GM19467 (cell line): ENCODE measurements at regions not wholly inside any gene's neighbourhood (a gene's known extent, or its start where the extent isn't known, plus 50 kb on each side); places are given as distances from the start of the nearest gene placed in this dataset.
"Not testable (repeated sequence)": the region's sequence is repeated elsewhere in the genome, so short reads cannot be mapped to it uniquely, and the experiment has no call there.

ENCODE experiments used
- ATAC-seq: cut with Tn5 transposase; IDR thresholded peaks from one replicate; pipeline ENCODE4 v1.9.1; 2021; ENCODE audit warnings: mild to moderate bottlenecking, moderate library complexity; ENCODE audit not compliant: unreplicated experiment

- ATAC-seq, result no peak
These were observed 595.1 kb upstream of the ZP4 start for GRCh38 chr1:238485912-238486209.

GRCh38 chr1:238485057-238485911, 594.6 kb upstream of the ZP4 start:
- ATAC-seq, result no peak

GRCh38 chr1:238484121-238484520, 593.4 kb upstream of the ZP4 start:
- no peak for ATAC-seq

GRCh38 chr1:238476841-238477240, 586.1 kb upstream of the ZP4 start:
- no peak for ATAC-seq

GRCh38 chr1:238475712-238476111, 585.0 kb upstream of the ZP4 start:
- no peak for ATAC-seq

- ATAC-seq, result no peak
These were observed 583.5 kb upstream of the ZP4 start for GRCh38 chr1:238474263-238474662.

- ATAC-seq, result no peak
These were observed 578.5 kb upstream of the ZP4 start for GRCh38 chr1:238469146-238469631.

GRCh38 chr1:238468068-238468467, 577.3 kb upstream of the ZP4 start:
- ATAC-seq, result no peak

GRCh38 chr1:238466459-238466858, 575.7 kb upstream of the ZP4 start:
- no peak for ATAC-seq

GRCh38 chr1:238465449-238465848, 574.7 kb upstream of the ZP4 start:
- ATAC-seq, result no peak

GRCh38 chr1:238458899-238459298, 568.2 kb upstream of the ZP4 start:
- no peak for ATAC-seq

GRCh38 chr1:238457610-238458009, 566.9 kb upstream of the ZP4 start:
- no peak for ATAC-seq

- no peak for ATAC-seq
These were observed 561.1 kb upstream of the ZP4 start for GRCh38 chr1:238451781-238452310.

- ATAC-seq, result no peak
These were observed 560.3 kb upstream of the ZP4 start for GRCh38 chr1:238450976-238451375.

GRCh38 chr1:238443687-238444086, 553.0 kb upstream of the ZP4 start:
- no peak for ATAC-seq

GRCh38 chr1:238439511-238439910, 548.8 kb upstream of the ZP4 start:
- ATAC-seq, result no peak

- no peak for ATAC-seq
These were observed 547.9 kb upstream of the ZP4 start for GRCh38 chr1:238438311-238439270.

GRCh38 chr1:238429703-238430102, 539.0 kb upstream of the ZP4 start:
- not testable (repeated sequence) for ATAC-seq

GRCh38 chr1:238419209-238419608, 528.5 kb upstream of the ZP4 start:
- ATAC-seq, result no peak

- ATAC-seq, result no peak
These were observed 519.2 kb upstream of the ZP4 start for GRCh38 chr1:238409932-238410331.

GRCh38 chr1:238409191-238409850, 518.6 kb upstream of the ZP4 start:
- no peak for ATAC-seq
